ENCODE measurements at regions not wholly inside any gene's neighbourhood (a gene's known extent, or its start where the extent isn't known, plus 50 kb on each side); places are given as distances from the start of the nearest gene placed in this dataset.

GRCh38 chr9:16025627-16026026 lies 472.8 kb downstream of the CCDC171 start:
- H3K4me1 Mint-ChIP-seq = no peaks in the 10 kb centered on the region
- DNase-seq (ENCODE audit: low spot score in 2 of 2) = no peak
- H3K27ac Mint-ChIP-seq (ENCODE audit: low read depth) = no peak overlapping the region
- H3K36me3 Mint-ChIP-seq (ENCODE audit: insufficient read depth) = peaks cover 1% of the 10 kb centered on the region
- H3K27me3 Mint-ChIP-seq = no peaks in the 10 kb centered on the region
- no peak for ATAC-seq (replicated peaks; ENCODE audit: extremely low read depth, poor library complexity, severe bottlenecking)
- H3K9me3 Mint-ChIP-seq = peaks cover 8% of the 10 kb centered on the region
- no peak overlapping the region for H3K4me3 Mint-ChIP-seq

- Mint-ChIP-seq H3K4me1 (no peaks in the 10 kb centered on the region), H3K9me3 (peaks cover 7% of the 10 kb centered on the region), H3K4me3 (no peak overlapping the region), H3K36me3 (ENCODE audit: insufficient read depth) (peaks cover 1% of the 10 kb centered on the region), H3K27ac (ENCODE audit: low read depth) (no peak overlapping the region), H3K27me3 (no peaks in the 10 kb centered on the region)
- ATAC-seq (replicated peaks; ENCODE audit: extremely low read depth, poor library complexity, severe bottlenecking) (no peak), DNase-seq (ENCODE audit: low spot score in 2 of 2) (no peak)
Measured at GRCh38 chr9:16026886-16027285, 474.0 kb downstream of the CCDC171 start.

- DNase-seq (ENCODE audit: low spot score in 2 of 2) (no peak), ATAC-seq (replicated peaks; ENCODE audit: extremely low read depth, poor library complexity, severe bottlenecking) (no peak)
- H3K27me3 Mint-ChIP-seq = no peaks in the 10 kb centered on the region
- no peaks in the 10 kb centered on the region for H3K4me1 Mint-ChIP-seq
- no peak overlapping the region for H3K4me3 Mint-ChIP-seq
- H3K27ac Mint-ChIP-seq (ENCODE audit: low read depth) = no peak overlapping the region
- peaks cover 1% of the 10 kb centered on the region for H3K36me3 Mint-ChIP-seq (ENCODE audit: insufficient read depth)
- H3K9me3 Mint-ChIP-seq = peaks cover 6% of the 10 kb centered on the region
Measured at GRCh38 chr9:16028548-16028947, 475.7 kb downstream of the CCDC171 start.

- H3K9me3 Mint-ChIP-seq = peaks cover 6% of the 10 kb centered on the region
- no peak for DNase-seq (ENCODE audit: low spot score in 2 of 2)
- ATAC-seq (replicated peaks; ENCODE audit: extremely low read depth, poor library complexity, severe bottlenecking) = no peak
- no peaks in the 10 kb centered on the region for H3K27me3 Mint-ChIP-seq
- H3K4me3 Mint-ChIP-seq = no peak overlapping the region
- no peak overlapping the region for H3K27ac Mint-ChIP-seq (ENCODE audit: low read depth)
- no peaks in the 10 kb centered on the region for H3K4me1 Mint-ChIP-seq
- H3K36me3 Mint-ChIP-seq (ENCODE audit: insufficient read depth) = peaks cover 1% of the 10 kb centered on the region
Measured at GRCh38 chr9:16029046-16029615, 476.3 kb downstream of the CCDC171 start.

GRCh38 chr9:16029796-16030363 lies 477.0 kb downstream of the CCDC171 start:
- Mint-ChIP-seq H3K4me3 (no peak overlapping the region), H3K4me1 (no peaks in the 10 kb centered on the region), H3K27ac (ENCODE audit: low read depth) (no peak overlapping the region), H3K9me3 (peaks cover 6% of the 10 kb centered on the region), H3K27me3 (no peaks in the 10 kb centered on the region), H3K36me3 (ENCODE audit: insufficient read depth) (peaks cover 1% of the 10 kb centered on the region)
- ATAC-seq (replicated peaks; ENCODE audit: extremely low read depth, poor library complexity, severe bottlenecking) = no peak
- DNase-seq (ENCODE audit: low spot score in 2 of 2) = no peak

GRCh38 chr9:16030528-16031185 lies 477.8 kb downstream of the CCDC171 start:
- Mint-ChIP-seq H3K4me3 (no peak overlapping the region), H3K4me1 (no peaks in the 10 kb centered on the region), H3K27me3 (no peaks in the 10 kb centered on the region), H3K36me3 (ENCODE audit: insufficient read depth) (peaks cover 1% of the 10 kb centered on the region), H3K9me3 (peaks cover 6% of the 10 kb centered on the region), H3K27ac (ENCODE audit: low read depth) (no peak overlapping the region)
- DNase-seq (ENCODE audit: low spot score in 2 of 2) = no peak
- ATAC-seq (replicated peaks; ENCODE audit: extremely low read depth, poor library complexity, severe bottlenecking) = no peak

- H3K4me3 Mint-ChIP-seq = no peak overlapping the region
- no peak for ATAC-seq (replicated peaks; ENCODE audit: extremely low read depth, poor library complexity, severe bottlenecking)
- H3K36me3 Mint-ChIP-seq (ENCODE audit: insufficient read depth) = peaks cover 1% of the 10 kb centered on the region
- no peaks in the 10 kb centered on the region for H3K27me3 Mint-ChIP-seq
- peaks cover 6% of the 10 kb centered on the region for H3K9me3 Mint-ChIP-seq
- no peaks in the 10 kb centered on the region for H3K4me1 Mint-ChIP-seq
- no peak overlapping the region for H3K27ac Mint-ChIP-seq (ENCODE audit: low read depth)
- DNase-seq (ENCODE audit: low spot score in 2 of 2) = no peak
Measured at GRCh38 chr9:16031486-16031885, 478.6 kb downstream of the CCDC171 start.

GRCh38 chr9:16031971-16032370 lies 479.1 kb downstream of the CCDC171 start:
- DNase-seq (ENCODE audit: low spot score in 2 of 2) = no peak
- no peak overlapping the region for H3K4me3 Mint-ChIP-seq

GRCh38 chr9:16032799-16033198 lies 480.0 kb downstream of the CCDC171 start:
- ATAC-seq (replicated peaks; ENCODE audit: extremely low read depth, poor library complexity, severe bottlenecking) = no peak
- Mint-ChIP-seq H3K27ac (ENCODE audit: low read depth) (no peak overlapping the region), H3K36me3 (ENCODE audit: insufficient read depth) (peaks cover 1% of the 10 kb centered on the region), H3K4me1 (no peaks in the 10 kb centered on the region), H3K4me3 (no peak overlapping the region), H3K9me3 (peaks cover 6% of the 10 kb centered on the region), H3K27me3 (no peaks in the 10 kb centered on the region)
- no peak for DNase-seq (ENCODE audit: low spot score in 2 of 2)

More at GRCh38 chr9:16031971-16032370, 479.1 kb downstream of the CCDC171 start:
- Mint-ChIP-seq H3K27me3 (no peaks in the 10 kb centered on the region), H3K9me3 (peaks cover 6% of the 10 kb centered on the region), H3K36me3 (ENCODE audit: insufficient read depth) (peaks cover 1% of the 10 kb centered on the region), H3K27ac (ENCODE audit: low read depth) (no peak overlapping the region), H3K4me1 (no peaks in the 10 kb centered on the region)
- no peak for ATAC-seq (replicated peaks; ENCODE audit: extremely low read depth, poor library complexity, severe bottlenecking)

- ATAC-seq (replicated peaks; ENCODE audit: extremely low read depth, poor library complexity, severe bottlenecking) (no peak), DNase-seq (ENCODE audit: low spot score in 2 of 2) (no peak)
- Mint-ChIP-seq H3K9me3 (peaks cover 6% of the 10 kb centered on the region), H3K4me3 (no peak overlapping the region), H3K27me3 (no peaks in the 10 kb centered on the region), H3K36me3 (ENCODE audit: insufficient read depth) (peaks cover 1% of the 10 kb centered on the region), H3K4me1 (no peaks in the 10 kb centered on the region), H3K27ac (ENCODE audit: low read depth) (no peak overlapping the region)
Measured at GRCh38 chr9:16033253-16033652, 480.4 kb downstream of the CCDC171 start.

- Mint-ChIP-seq H3K27me3 (no peaks in the 10 kb centered on the region), H3K9me3 (peaks cover 6% of the 10 kb centered on the region), H3K4me3 (no peak overlapping the region), H3K4me1 (no peaks in the 10 kb centered on the region), H3K27ac (ENCODE audit: low read depth) (no peak overlapping the region), H3K36me3 (ENCODE audit: insufficient read depth) (peaks cover 1% of the 10 kb centered on the region)
- ATAC-seq (replicated peaks; ENCODE audit: extremely low read depth, poor library complexity, severe bottlenecking) (no peak), DNase-seq (ENCODE audit: low spot score in 2 of 2) (no peak)
Measured at GRCh38 chr9:16033921-16034691, 481.3 kb downstream of the CCDC171 start.

GRCh38 chr9:16039218-16039987 lies 486.6 kb downstream of the CCDC171 start:
- Mint-ChIP-seq H3K4me1 (no peaks in the 10 kb centered on the region), H3K4me3 (no peak overlapping the region), H3K36me3 (ENCODE audit: insufficient read depth) (no peaks in the 10 kb centered on the region), H3K27ac (ENCODE audit: low read depth) (no peak overlapping the region), H3K9me3 (peaks cover 4% of the 10 kb centered on the region), H3K27me3 (no peaks in the 10 kb centered on the region)
- ATAC-seq (replicated peaks; ENCODE audit: extremely low read depth, poor library complexity, severe bottlenecking) (no peak), DNase-seq (ENCODE audit: low spot score in 2 of 2) (no peak)
